Ureter (tissue), 1 donor: ENCODE measurements at regions not wholly inside any gene's neighbourhood (a gene's known extent, or its start where the extent isn't known, plus 50 kb on each side); places are given as distances from the start of the nearest gene placed in this dataset.
"Not testable (repeated sequence)": the region's sequence is repeated elsewhere in the genome, so short reads cannot be mapped to it uniquely, and the experiment has no call there.

ENCODE experiments used
- DNase-seq: peaks from one replicate; pipeline ENCODE4 v3.0.0-alpha.2; 2020; ENCODE audit warnings: low spot score
- donor health status: DM: yes; HTN: yes; CAD: no.

DNA sequence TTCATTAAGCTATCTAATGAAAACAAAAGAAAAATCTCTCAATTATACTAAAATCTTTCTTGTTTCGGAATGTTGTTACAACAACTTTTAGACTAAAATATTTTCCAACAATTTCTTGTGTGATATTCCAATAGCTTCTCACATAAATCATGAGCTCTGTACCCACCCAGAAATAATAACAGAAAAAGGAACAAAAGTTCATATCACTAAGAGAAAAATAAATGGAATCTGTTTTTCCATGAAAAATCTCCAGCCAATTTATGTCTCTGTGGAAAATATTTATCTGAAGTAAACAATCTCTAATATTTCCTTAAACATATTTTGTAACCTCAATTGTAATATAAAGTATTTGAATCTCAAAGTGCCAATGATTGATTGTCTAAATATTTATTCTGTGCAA, 628.6 kb upstream of the ANKRD30A start:
- DNase-seq: no peak

DNA sequence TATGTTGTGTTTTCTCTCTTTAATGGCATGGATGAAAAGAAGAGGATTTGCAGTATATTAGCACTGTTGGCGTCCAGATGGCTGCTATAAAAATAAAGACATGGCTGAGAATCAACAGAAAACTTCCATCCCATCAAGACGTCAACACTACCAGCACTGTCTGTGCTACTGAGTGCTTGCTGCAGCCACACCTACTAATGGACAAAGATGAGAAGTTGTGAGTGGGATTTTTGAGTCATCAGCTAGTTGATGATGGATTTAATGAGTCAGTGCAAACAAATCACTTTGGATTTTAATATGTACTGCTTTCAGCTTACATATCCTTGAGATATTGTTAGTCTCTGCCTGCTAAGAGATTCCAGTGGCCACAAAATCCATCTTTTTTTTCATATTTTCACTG, 631.0 kb upstream of the ANKRD30A start:
- DNase-seq: no peak

GRCh38 chr10:36493516-36493880, 631.9 kb upstream of the ANKRD30A start:
- DNase-seq: no peak

GRCh38 chr10:36492590-36493515, 632.5 kb upstream of the ANKRD30A start:
- no peak for DNase-seq

GRCh38 chr10:36491926-36492325, 633.5 kb upstream of the ANKRD30A start:
- no peak for DNase-seq

DNA sequence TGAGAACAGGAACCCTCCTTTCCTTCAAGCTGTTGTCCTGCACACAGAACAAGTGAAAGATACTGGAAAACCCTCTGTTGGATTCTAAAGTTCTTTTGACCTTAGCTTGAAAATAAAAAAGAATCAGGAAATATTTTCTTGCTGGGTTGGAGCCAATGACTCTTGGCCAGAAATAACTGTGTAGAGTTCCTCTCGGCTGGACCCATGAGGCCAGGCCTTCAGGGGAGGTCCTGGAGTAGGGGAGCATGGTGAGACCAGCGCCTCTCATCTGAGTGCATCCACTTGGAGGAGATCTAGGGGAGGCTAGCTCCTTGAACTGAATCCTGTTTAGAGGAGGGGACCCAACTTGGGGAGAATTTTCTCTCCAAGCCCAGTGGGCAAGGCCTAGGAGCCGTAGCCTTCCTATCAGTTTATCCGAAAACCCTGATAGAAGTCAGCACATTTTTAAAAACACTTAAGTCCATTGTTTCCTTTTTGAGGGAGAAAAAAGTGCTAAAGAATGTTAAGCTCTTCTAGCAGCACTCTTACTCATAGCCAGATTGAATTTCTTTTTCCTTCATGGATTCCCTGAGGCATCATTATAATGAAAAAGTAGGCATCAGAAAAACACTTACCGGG, 635.7 kb upstream of the ANKRD30A start:
- no peak for DNase-seq

- DNase-seq: no peak
Measured at GRCh38 chr10:36489181-36489580, 636.2 kb upstream of the ANKRD30A start.

GRCh38 chr10:36488579-36488978, 636.8 kb upstream of the ANKRD30A start:
- no peak for DNase-seq

DNA sequence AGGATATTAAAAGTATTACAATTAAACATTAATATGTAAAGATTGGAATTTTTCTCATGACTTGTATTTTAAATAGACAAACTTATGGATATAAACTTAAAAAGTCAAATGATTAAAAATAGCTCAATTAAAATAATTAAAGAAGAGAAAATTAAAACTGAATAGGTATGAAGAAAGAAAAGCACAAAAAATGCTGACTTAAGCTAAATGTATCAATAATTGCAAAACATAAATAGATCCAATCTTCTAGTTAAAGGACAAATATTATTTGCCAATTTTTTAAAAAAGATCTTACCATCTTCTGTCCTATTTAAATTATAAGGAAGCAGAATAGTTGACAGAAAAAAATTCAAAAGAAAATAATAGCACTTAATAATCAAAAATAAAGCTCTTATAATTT, 646.3 kb upstream of the ANKRD30A start:
- DNase-seq: no peak

DNA sequence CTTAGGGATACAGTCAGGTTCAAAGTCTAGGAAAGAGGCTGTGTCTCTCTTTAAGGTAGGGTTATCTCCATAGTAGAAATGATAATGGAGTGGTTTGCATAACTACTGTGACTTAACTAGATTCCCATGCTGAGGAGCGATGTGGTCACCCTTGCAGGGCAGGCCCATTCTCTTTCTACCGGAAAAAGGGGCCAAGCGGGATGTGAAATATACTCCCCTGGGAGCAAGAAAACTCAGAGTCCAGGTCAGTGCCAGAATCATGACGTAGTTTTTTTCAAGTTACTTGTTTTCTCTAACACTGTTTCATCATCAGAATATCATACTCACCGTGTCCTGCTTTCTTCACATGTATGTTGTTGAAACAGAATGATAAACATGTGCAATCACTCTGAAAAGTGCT, 649.0 kb upstream of the ANKRD30A start:
- DNase-seq: no peak

DNA sequence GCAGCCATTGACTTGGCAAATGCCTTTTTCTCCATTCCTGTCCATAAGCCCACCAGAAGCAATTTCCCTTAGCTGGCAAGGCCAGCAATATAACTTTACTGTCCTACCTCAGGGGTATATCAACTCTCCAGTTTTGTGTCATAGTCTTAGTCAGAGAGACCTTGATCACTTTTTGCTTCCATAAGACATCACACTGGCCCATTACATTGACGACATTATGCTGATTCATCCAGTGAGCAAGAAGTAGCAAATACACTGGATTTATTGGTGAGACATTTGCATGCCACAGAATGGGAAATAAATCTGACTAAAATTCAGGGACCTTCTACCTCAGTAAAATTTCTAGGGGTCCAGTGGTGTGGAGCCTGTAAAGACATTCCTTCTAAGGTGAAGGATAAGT, 649.7 kb upstream of the ANKRD30A start:
- no peak for DNase-seq

DNA sequence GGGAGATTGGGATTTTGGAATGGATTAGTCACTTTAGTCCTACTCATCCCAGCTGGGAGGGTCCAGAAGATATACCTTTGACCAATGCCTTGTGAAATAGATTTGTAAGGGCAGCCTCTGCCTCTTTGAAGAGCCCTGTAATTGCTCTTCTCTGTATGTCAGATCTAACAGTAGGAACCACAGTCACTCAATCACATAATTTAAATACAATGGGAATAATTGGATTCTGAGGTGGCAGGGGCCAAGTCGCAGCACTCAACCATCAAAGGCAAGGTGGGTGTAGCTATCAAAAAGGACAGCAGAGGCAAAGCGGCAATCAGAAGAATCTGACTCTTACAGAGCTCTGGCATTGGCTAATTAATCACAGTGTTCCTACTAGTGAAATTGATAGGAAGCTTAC, 650.9 kb upstream of the ANKRD30A start:
- no peak for DNase-seq

GRCh38 chr10:36473122-36473521, 652.3 kb upstream of the ANKRD30A start:
- DNase-seq: no peak

- DNase-seq: no peak
Measured at GRCh38 chr10:36469585-36469984, 655.8 kb upstream of the ANKRD30A start.

GRCh38 chr10:36468620-36469019, 656.8 kb upstream of the ANKRD30A start:
- DNase-seq: no peak

DNA sequence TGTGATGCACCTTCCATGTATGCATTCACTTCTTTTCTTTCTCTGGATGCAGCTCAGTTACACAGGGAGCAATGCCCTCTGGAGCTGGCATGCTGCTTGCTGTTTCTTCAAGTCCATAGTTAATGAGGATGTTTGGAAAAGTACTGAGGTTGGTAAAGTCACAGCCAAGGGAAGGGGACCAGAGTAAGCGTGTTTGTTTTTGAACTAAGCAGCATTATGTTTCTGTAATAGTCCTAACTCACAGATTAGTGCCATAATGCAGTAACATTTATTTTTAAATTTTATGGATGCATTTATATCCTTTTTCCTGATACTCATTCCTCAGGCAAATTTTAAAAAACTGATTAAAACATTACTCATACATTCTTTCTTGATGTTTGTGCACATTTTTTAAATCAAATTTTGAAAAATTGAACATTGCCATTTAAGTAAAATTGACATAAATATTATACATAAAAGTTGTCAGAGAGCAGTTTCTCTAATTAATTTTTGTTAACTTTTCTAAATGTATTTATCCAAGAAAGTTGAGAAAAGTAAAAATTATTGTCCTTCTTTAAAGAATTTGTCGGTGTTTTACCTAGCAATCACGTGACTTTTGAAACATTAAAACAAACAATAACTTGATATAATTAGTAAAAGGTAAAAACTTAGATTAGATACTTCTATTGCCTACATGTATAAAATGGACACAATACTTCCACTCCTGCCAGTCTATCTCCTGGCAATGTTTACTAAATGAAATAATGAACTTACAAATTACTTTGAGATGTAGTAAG, 659.6 kb upstream of the ANKRD30A start:
- DNase-seq: no peak

- no peak for DNase-seq
Measured at GRCh38 chr10:36464291-36464690, 661.1 kb upstream of the ANKRD30A start.

DNA sequence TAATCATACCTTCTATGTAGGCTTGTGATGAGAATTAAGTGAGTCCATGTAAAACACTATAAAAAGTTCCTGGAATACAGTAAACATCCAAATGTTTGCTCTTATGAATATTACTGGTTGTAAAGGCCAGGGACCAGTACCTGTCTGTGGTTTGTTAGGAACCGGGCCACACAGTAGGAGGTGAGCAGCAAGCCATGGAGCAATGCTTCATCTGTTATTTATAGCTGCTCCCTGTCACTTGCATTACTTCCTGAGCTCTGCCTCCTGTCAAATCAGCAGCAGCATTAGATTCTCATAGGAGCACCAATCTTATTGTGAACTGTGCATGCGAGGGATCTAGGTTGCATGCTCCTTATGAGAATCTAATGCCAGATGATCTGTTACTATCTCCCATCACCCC, 662.0 kb upstream of the ANKRD30A start:
- DNase-seq: no peak

- no peak for DNase-seq
Measured at GRCh38 chr10:36462194-36462593, 663.2 kb upstream of the ANKRD30A start.

DNA sequence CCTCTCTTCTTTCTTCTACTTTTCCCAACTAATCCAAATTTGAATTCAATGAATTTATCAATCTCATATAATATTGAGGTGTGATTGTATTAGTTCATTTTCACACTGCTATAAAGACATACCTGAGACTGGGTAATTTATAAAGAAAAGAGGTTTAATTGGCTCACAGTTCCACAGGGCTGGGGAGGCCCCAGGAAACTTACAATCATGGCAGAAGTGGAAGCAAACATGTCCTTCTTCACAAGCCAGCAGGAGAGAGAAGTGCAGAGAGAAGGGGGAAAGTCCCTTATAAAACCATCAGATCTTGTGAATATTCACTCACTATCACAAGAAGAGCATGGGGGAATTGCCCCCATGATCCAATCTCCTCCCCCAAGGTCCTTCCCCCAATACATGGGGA, 667.0 kb upstream of the ANKRD30A start:
- not testable (repeated sequence) for DNase-seq

- DNase-seq: no peak
Measured at GRCh38 chr10:36457751-36458150, 667.6 kb upstream of the ANKRD30A start.

DNA sequence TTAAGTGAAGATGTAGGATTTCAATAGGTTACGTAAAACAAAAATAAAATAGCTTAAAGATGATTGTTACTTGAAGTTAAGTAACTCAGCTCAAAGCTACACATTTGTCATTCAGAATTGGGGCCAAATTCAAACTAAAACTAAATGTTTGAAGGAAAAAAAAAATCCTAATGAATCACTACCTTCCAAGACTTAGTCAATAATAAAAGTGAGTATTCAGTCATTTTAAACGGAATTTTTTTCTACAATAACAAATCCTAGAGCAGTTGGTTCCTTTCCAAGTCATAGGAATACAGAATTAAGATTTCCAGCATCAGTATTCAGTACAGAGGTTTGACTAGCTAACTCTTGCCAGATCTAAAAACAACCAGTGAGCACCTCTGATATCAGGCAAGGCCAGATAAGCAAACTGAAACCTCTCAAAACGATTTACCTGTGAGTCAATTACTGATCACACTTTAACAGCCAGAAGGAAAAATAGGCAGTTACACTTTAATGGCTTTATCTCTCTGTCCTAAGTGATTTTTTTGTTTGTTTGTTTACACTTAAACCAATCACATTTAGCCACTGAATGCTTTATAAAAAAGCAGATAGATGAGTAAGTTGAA, 669.8 kb upstream of the ANKRD30A start:
- DNase-seq: no peak
